Spleen (tissue), 7 donors: ENCODE measurements at regions not wholly inside any gene's neighbourhood (a gene's known extent, or its start where the extent isn't known, plus 50 kb on each side); places are given as distances from the start of the nearest gene placed in this dataset.

ENCODE experiments used
- CTCF ChIP-seq, 11 experiments: fragments of 200-600 bp in 7 of 11; fragments of 450-650 bp in 4 of 11; sonication (generic) in 4 of 11; IDR thresholded peaks in 8 of 11; conservative IDR thresholded peaks in 3 of 11; 1 replicate in 7 of 11; 2 replicates in 4 of 11; pipeline versions ENCODE4 v1.4.0 to v1.8.0; 2016 to 2021; ENCODE audit warnings: antibody characterized with exemption in 11 of 11, inconsistent platforms in 4 of 11, mild to moderate bottlenecking in 1 of 11
- POLR2A ChIP-seq, 3 donors: fragments of 450-650 bp; IDR thresholded peaks; one replicate each; pipeline ENCODE4 v1.5.1; 2017; ENCODE audit warnings: antibody characterized with exemption in 3 of 3, mild to moderate bottlenecking in 1 of 3
- donor health status: DM: no; HTN: no; CAD: no; lungs with moderate emphysema.
- donor health status: DM: no; HTN: no; CAD: no.
- donor health status: DM: no; HTN: no; CAD: no.

DNA sequence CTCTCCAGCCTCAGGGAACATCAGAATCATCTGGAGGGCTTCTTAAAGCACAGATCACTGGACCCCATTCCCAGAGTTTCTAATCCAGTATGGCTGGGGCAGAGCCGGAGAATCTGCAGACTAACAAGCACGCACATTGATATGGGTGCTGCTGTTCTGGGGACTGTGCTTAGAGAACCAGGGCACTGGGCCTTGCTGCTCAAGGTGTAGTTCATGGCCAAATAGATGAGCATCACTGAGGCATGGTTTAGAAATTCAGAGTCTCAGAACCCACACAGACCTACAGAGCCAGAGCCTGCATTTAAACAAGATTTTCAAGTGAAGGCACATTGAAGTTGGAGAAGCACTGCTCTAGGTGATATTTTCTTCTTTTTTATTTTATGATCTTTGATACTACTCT is 376.8 kb upstream of the PHF14 start:
- TF ChIP-seq CTCF (IDR thresholded peaks at IDR 0.05 in 8 of 11, conservative IDR thresholded peaks at IDR 0.05 in 3 of 11), result no peak
- TF ChIP-seq POLR2A (IDR thresholded peaks at IDR 0.05), result no peak
